ENCODE measurements at regions not wholly inside any gene's neighbourhood (a gene's known extent, or its start where the extent isn't known, plus 50 kb on each side); places are given as distances from the start of the nearest gene placed in this dataset.

- TF ChIP-seq CTCF (IDR thresholded peaks at IDR 0.05; ENCODE audit: poor library complexity) (no peak), EZH2phosphoT487 (IDR thresholded peaks at IDR 0.05; ENCODE audit: low read depth, severe bottlenecking, unreplicated experiment) (no peak)
These were observed 136.4 kb upstream of the QRFPR start for GRCh38 chr4:121517241-121517640.
